ENCODE measurements at regions not wholly inside any gene's neighbourhood (a gene's known extent, or its start where the extent isn't known, plus 50 kb on each side); places are given as distances from the start of the nearest gene placed in this dataset.

DNA sequence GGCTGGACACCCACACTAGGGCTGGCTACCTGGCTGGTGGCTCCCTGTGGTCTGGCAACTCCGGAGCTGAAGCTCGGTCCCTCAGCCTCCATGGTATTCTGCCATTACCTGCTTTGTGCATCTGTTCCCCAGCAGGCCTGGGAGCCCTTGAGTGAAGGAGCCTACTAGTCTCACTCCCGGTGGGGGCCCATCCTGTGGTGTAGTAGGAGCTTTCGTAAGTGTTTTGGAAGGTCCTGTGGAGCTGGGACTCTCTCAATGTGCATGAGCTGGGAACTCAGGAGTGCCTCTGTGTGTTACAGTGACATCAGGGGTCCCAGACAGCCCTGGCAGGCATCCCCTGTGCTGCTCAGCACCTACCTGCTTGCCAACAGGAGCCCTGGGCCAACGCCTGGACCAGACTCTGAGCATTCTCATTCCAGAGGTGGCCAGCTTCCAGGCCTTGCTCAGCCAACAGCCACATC is 267.1 kb downstream of the GADD45G start:
- H3K27me3 Mint-ChIP-seq (ENCODE audit: low read depth), result no peaks in the 10 kb centered on the region
- no peaks in the 10 kb centered on the region for H3K9me3 Mint-ChIP-seq
- no peaks in the 10 kb centered on the region for H3K4me1 Mint-ChIP-seq (ENCODE audit: low read depth)
- no peaks in the 10 kb centered on the region for H3K36me3 Mint-ChIP-seq (ENCODE audit: insufficient read depth)
- ATAC-seq (no peak), DNase-seq (no peak)
- no peak overlapping the region for H3K4me3 Mint-ChIP-seq

DNA sequence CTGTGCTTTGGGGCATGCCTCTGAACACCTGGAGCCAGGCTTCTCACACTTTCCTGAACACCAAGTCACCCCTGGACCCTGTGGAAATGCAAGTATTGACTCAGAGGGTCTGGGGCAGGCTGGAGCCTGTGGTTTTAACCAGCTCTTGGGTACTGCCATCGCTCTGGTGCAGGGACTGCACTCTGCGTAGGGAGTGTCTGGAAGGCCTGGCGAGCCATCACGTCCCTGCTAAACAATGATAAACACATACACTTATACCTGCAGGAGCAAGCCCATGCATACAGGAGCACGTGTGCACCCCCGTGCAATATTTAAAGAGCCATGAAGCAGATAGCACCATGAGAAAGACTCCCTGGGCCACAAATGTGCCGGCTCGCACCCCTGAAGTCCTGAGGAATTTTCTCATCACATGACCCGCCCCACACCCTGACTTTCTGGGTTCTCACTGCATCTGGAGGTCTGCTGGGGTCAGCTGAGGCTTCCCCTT is 267.7 kb downstream of the GADD45G start:
- H3K27me3 Mint-ChIP-seq (ENCODE audit: low read depth), result no peaks in the 10 kb centered on the region
- DNase-seq, result no peak
- no peak for ATAC-seq
- no peaks in the 10 kb centered on the region for H3K4me1 Mint-ChIP-seq (ENCODE audit: low read depth)
- H3K36me3 Mint-ChIP-seq (ENCODE audit: insufficient read depth), result no peaks in the 10 kb centered on the region
- no peaks in the 10 kb centered on the region for H3K9me3 Mint-ChIP-seq
- H3K4me3 Mint-ChIP-seq, result no peak overlapping the region

DNA sequence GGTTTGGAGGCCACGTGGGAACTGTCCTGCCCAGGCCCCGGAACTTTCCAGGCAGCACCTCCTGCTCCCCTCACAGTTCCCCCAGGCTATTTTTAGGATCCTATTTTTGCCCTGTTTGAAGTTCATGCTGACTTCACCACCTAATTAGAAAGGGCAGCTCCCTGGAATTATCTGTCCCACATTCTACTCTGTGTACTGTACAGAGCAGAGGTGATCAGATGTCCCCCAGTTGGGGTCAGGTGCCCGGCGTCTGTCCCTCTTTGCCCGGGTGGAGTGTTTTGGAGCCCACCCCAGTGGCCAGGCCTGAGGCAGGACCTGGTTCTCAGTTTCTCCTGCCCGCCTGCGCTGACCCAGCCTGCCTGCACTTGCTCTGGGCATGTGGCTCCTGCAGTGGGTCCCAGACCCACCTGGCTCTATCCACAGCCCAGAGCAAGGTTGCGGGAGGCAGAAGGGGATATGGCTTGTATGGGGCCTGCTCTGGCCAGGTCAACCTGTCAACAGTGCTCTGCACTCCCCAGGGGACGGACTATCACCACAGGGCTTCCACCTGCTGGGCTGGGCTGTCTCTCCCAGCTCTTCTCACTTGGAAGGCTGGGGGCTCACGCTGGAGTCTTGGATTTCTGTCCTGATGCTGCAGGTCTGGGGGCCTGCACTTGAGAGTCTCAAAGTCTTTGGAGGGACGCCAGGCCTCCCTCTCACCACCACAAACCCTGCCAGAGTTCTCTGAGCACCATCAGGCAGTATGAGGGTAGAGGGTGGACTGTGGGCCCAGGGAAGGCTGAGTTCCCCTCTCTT is 268.3 kb downstream of the GADD45G start:
- Mint-ChIP-seq H3K4me1 (ENCODE audit: low read depth) (no peaks in the 10 kb centered on the region), H3K27me3 (ENCODE audit: low read depth) (no peaks in the 10 kb centered on the region), H3K36me3 (ENCODE audit: insufficient read depth) (no peaks in the 10 kb centered on the region), H3K9me3 (no peaks in the 10 kb centered on the region), H3K4me3 (no peak overlapping the region)
- no peak for ATAC-seq
- DNase-seq, result no peak

DNA sequence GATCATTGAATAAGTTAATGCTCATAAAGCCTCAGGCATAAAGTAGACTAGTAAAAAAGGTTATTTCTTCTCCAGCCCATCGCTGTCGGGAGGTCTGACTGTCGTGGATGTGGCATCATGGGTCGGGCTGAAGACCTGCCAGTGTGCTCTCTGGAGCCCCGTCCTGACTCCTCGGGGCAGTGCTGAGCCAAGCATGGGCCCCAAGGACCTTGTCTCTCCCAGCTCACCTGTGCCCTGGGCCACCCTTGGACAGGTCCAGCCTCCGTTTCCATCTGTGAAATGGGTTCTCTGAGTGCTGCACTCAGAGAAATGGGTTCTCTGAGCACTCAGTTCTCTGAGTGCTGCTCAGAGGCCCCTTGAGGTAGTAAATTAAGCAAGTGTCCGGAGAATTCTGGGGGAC is 269.0 kb downstream of the GADD45G start:
- Mint-ChIP-seq H3K9me3 (no peaks in the 10 kb centered on the region), H3K4me1 (ENCODE audit: low read depth) (no peaks in the 10 kb centered on the region), H3K4me3 (no peak overlapping the region), H3K27me3 (ENCODE audit: low read depth) (no peaks in the 10 kb centered on the region), H3K36me3 (ENCODE audit: insufficient read depth) (no peaks in the 10 kb centered on the region)
- DNase-seq, result no peak
- ATAC-seq, result no peak

DNA sequence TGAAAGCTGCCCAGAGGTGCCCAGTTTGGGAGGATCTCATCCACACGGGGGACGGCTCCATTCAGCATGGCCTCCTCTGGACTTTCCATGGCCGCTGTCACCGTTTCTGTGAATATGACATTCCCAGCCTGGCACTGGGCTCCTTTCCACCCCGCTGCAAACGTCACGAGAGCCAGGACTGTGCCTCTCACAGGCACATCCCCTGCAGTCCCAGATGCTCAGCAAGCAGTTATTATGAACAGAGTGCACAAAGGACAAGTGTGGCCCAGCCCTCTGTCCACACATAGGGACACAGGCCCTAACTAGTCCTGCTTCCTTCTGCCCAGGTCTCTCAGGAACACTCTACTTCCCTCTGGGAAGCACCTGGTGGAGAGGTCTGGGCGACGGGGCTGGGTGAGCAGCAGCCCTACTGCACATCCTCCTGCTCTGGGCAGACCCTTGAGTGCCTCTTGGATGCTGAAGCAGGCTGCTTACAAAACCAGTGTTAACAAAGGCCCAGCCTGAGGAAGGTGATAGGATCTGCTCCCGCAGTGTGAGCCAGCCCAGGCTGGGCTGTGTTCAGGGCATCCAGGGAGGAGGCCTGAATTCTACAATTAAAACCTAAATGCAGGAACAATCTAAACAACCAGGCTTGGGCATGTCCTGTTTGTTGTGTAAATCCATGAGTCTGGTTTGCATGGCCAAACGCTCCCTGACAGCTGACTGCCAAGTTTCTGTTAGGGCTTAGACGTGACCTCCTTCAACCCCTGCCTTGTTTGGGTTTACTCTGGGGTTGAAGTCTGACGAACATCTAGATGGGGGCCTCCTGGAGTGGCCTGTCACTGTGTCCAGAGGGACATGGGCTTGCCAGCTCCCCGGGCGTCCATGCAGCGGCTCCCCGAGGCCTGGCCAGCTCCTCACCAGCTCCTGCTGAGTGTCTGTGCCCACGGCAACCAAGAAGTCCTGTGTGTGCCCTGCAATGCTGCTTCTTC is 269.8 kb downstream of the GADD45G start:
- H3K9me3 Mint-ChIP-seq, result no peaks in the 10 kb centered on the region
- ATAC-seq, result no peak
- no peak overlapping the region for H3K4me3 Mint-ChIP-seq
- no peaks in the 10 kb centered on the region for H3K27me3 Mint-ChIP-seq (ENCODE audit: low read depth)
- no peaks in the 10 kb centered on the region for H3K4me1 Mint-ChIP-seq (ENCODE audit: low read depth)
- no peak for DNase-seq
- H3K36me3 Mint-ChIP-seq (ENCODE audit: insufficient read depth), result no peaks in the 10 kb centered on the region

DNA sequence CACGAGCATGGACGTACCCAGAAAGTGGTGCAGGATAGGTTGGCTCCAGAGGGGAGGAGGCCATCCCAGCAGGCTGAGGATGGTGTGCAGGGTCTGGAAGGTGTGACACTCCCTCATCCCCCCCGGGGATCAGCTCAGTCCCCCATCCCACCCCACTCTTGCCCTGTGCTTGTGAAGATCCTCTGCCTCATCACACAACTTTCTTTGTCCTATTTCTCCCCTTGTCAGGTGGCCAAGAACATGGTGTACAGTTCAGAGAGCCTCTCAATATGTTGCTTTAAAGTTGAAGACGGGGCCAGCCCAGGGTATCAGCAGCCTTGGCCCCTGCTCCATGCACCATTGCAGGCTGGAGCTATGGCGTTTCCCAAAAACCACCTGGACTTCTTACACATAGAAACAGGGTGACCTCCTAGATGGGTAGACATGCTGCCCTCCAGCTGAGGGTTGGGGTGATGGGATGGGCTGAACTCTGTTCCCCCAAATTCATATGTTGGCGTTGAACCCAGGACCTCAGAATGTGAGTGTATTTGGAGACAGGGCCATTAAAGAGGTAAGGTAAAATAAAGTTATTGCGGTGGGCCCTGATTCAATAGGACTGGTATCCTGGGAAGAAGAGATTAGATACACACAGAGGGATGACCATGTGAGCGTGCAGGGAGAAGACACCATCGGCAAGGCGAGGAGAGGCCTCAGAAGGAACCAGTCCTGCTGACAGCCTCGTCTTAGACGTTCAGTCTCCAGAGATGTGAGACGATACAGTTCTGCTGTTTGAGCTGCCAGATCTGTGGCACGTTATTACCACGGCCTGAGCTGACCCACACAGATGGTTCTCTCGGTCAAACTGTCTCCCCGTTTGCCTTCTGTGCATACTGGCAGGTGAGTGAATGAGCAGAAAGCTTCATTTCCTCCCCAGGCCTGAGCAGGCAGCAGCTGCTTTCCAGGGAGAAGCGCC is 272.5 kb downstream of the GADD45G start:
- no peaks in the 10 kb centered on the region for H3K36me3 Mint-ChIP-seq (ENCODE audit: insufficient read depth)
- H3K4me1 Mint-ChIP-seq (ENCODE audit: low read depth), result no peaks in the 10 kb centered on the region
- ATAC-seq (no peak), DNase-seq (no peak)
- no peaks in the 10 kb centered on the region for H3K27me3 Mint-ChIP-seq (ENCODE audit: low read depth)
- H3K4me3 Mint-ChIP-seq, result no peak overlapping the region
- no peaks in the 10 kb centered on the region for H3K9me3 Mint-ChIP-seq

DNA sequence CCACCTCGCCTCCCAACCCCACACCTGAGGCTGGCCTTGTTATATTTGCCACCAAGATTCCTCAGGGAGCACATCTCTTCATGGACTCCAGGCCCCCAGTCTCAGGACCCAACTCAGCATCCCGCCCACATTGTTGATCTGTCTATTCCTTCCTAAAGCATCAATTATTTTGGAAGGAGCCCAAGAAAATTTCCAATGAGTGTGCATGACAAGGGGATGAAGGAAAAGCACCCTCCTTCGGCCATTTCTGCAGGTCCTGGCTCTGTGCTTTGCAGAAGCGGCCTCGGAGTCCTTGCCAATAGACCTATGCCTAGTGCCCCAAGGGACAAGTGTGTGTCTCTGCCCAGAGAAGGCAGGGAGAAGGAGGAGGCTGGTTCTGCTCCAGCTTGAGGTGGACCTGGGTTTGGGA is 273.2 kb downstream of the GADD45G start:
- Mint-ChIP-seq H3K27me3 (ENCODE audit: low read depth) (no peaks in the 10 kb centered on the region), H3K4me3 (no peak overlapping the region), H3K4me1 (ENCODE audit: low read depth) (no peaks in the 10 kb centered on the region), H3K9me3 (no peaks in the 10 kb centered on the region), H3K36me3 (ENCODE audit: insufficient read depth) (no peaks in the 10 kb centered on the region)
- no peak for DNase-seq
- no peak for ATAC-seq

DNA sequence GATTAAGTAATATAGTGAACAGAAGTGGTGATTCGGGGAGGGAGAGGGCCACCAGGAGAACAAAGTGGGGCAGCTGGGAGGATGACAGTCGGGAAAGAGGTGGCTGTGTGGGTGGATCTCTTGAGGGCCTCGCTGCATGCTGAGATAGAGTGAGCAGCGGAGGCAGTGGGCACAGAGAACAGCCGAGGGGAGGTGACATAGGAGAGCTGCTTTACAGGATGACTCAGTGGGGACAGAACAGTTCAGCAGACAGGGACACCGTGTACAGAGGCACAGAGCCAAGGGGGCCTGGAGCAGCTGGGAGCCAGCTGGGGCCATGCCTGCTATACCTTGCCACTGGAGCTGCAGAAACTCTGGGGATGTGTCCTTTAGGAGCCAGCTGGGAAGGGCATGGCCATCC is 273.9 kb downstream of the GADD45G start:
- Mint-ChIP-seq H3K4me1 (ENCODE audit: low read depth) (no peaks in the 10 kb centered on the region), H3K27me3 (ENCODE audit: low read depth) (no peaks in the 10 kb centered on the region), H3K9me3 (no peaks in the 10 kb centered on the region), H3K36me3 (ENCODE audit: insufficient read depth) (no peaks in the 10 kb centered on the region), H3K4me3 (no peak overlapping the region)
- ATAC-seq (no peak), DNase-seq (no peak)

DNA sequence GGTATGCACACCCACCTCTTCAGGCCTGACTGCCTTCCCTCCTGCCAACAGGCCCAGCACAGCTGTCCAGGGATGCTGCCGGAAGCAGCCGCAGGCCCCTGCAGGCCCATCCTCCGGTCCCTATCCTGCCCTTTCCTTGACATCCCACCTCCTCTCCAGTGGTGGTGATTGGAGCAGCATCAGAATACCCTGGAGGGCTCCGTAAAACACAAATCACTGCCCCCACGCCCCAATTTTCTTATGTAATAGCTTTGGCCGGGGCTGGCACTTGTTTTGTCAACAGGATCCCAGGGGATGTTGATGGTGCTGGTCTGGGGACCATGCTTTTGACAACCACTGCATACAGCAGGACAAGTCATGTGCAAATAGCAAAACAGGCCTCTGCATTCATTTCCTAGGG is 274.5 kb downstream of the GADD45G start:
- Mint-ChIP-seq H3K9me3 (no peaks in the 10 kb centered on the region), H3K27me3 (ENCODE audit: low read depth) (no peaks in the 10 kb centered on the region), H3K36me3 (ENCODE audit: insufficient read depth) (no peaks in the 10 kb centered on the region), H3K4me3 (no peak overlapping the region), H3K4me1 (ENCODE audit: low read depth) (no peaks in the 10 kb centered on the region)
- no peak for ATAC-seq
- DNase-seq, result no peak

DNA sequence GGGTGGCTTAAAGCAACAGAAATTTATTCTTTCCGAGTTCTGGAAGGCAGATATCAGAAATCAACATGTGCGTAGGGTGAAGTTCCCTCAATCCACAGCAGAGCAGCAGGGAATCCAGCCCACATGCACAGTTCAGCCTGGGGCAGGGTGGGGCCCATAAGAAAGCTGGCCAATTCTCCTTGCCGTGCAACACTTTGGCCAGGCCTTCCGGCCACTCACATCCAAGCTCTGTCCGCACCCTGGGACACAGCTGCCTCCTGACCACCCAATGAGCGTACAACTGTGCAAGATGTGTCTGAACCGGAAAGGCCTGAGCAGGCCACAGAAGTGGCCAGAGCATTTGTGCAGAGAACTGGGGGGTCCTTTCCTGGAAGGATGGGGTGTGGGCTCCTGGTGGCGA is 274.9 kb downstream of the GADD45G start:
- Mint-ChIP-seq H3K4me1 (ENCODE audit: low read depth) (no peaks in the 10 kb centered on the region), H3K36me3 (ENCODE audit: insufficient read depth) (no peaks in the 10 kb centered on the region), H3K27me3 (ENCODE audit: low read depth) (no peaks in the 10 kb centered on the region), H3K9me3 (no peaks in the 10 kb centered on the region), H3K4me3 (no peak overlapping the region)
- ATAC-seq (no peak), DNase-seq (no peak)

DNA sequence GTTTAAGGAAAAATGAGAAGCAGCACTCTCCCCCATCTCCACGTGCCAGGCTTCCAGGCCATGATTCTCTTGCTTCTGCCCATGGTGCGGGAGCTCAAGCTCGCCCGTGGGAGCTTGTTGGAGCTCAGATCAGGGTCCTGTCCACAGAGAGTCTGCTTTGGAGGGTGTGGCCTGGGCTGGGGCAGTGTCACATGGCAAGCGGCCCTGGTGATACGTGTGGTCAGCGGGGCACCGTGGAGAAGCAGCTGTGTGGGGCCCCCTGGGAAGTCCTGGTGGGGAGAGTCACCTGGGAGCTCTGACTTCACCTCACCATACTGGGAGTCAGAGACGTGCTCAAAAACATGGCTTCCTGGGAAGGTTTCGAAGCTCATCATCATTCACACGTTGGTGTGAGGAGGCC is 275.3 kb downstream of the GADD45G start:
- Mint-ChIP-seq H3K9me3 (no peaks in the 10 kb centered on the region), H3K4me1 (ENCODE audit: low read depth) (no peaks in the 10 kb centered on the region), H3K27me3 (ENCODE audit: low read depth) (no peaks in the 10 kb centered on the region), H3K4me3 (no peak overlapping the region), H3K36me3 (ENCODE audit: insufficient read depth) (no peaks in the 10 kb centered on the region)
- ATAC-seq (no peak), DNase-seq (no peak)

DNA sequence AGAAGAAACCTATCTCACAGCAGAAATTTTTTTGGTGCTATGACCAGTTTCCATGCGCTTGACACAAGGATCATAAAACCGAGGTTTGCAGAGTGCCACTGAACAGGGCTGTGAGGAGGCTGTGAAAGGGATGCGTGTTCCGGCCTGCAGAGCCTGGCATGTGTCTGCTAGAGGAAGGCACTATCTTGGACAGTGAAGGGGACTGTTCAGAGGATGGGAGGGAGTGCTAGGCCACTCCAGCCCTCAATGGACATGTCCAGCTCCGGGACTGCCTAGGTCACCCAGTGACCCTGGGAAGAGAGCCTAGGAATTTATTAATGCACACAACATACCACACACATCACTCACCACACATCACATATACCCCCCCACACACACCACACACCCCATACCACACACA is 275.9 kb downstream of the GADD45G start:
- Mint-ChIP-seq H3K4me3 (no peak overlapping the region), H3K27me3 (ENCODE audit: low read depth) (no peaks in the 10 kb centered on the region), H3K4me1 (ENCODE audit: low read depth) (no peaks in the 10 kb centered on the region), H3K36me3 (ENCODE audit: insufficient read depth) (no peaks in the 10 kb centered on the region), H3K9me3 (no peaks in the 10 kb centered on the region)
- DNase-seq, result no peak
- no peak for ATAC-seq

DNA sequence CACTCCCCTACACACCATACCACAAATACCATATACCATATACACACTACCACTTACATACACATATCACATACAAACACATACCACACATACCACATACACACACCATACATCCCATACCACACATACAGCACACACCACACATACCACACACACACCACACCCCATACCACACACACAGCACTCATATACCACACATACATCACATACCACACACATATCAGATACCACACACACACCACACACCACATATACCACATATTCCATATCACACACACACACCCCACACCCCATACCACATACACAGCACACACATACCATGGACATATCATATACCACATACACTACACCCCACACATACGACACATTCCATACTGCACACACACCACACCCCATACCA is 276.6 kb downstream of the GADD45G start:
- no peaks in the 10 kb centered on the region for H3K27me3 Mint-ChIP-seq (ENCODE audit: low read depth)
- H3K4me3 Mint-ChIP-seq, result no peak overlapping the region
- no peaks in the 10 kb centered on the region for H3K4me1 Mint-ChIP-seq (ENCODE audit: low read depth)
- no peak for ATAC-seq
- H3K36me3 Mint-ChIP-seq (ENCODE audit: insufficient read depth), result no peaks in the 10 kb centered on the region
- H3K9me3 Mint-ChIP-seq, result no peaks in the 10 kb centered on the region
- DNase-seq, result no peak

DNA sequence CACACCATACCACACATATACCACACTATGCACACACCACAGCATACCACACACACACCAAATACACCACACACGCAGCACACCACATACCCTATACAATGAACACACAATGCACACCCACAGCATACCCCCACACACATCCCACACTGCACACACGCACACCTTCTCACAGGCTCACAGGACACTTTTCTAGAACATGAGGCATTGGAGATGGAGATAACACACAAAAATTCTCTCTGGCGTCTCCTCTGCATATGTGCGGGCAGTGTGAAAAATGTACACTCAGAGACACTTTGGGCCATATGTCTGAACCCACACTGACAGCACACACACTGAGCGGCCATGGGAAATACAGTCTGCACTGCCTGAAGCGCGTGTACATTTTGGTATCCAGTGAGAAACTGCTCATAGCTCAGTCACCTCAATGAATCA is 278.1 kb downstream of the GADD45G start:
- Mint-ChIP-seq H3K27me3 (ENCODE audit: low read depth) (no peaks in the 10 kb centered on the region), H3K9me3 (no peaks in the 10 kb centered on the region), H3K36me3 (ENCODE audit: insufficient read depth) (no peaks in the 10 kb centered on the region), H3K4me3 (no peak overlapping the region), H3K4me1 (ENCODE audit: low read depth) (no peaks in the 10 kb centered on the region)
- DNase-seq, result no peak
- no peak for ATAC-seq

All from activated T-cell treated with anti-CD3 and anti-CD28 coated beads, Interleukin-2, amount 50 U/mL, for 4 hours (primary cell).